HepG2 (cell line): ENCODE measurements at regions not wholly inside any gene's neighbourhood (a gene's known extent, or its start where the extent isn't known, plus 50 kb on each side); places are given as distances from the start of the nearest gene placed in this dataset.

Source experiments
- ATAC-seq: fragments of 200-7000 bp; cut with Tn5 transposase; 3 replicates; pipeline ENCODE4 v1.9.1; 2020; ENCODE audit warnings: mild to moderate bottlenecking, moderate library complexity
- BruUV-seq: library from RNA; stranded (reverse); fragments of 400-500 nt; replicated peaks from 2 replicates; lab custom pipeline; 2021; lab: Mats Ljungman, UMichigan
- CTCF ChIA-PET: fragments of 300-600 bp; formaldehyde crosslinking; extraction: SDS; loops from one replicate; lab custom pipeline; 2021; ENCODE audit warnings: low total read pairs, inconsistent platforms, low intra/inter-chr PET ratio; lab: Yijun Ruan, JAX
- POLR2A ChIA-PET: fragments of 350-600 bp; sonication (Branson Sonifier 250); formaldehyde crosslinking; loops from one replicate; lab custom pipeline; 2020; ENCODE audit warnings: antibody characterized with exemption, inconsistent platforms; lab: Yijun Ruan, JAX
- DNase-seq: peaks from one replicate; pipeline ENCODE4 v3.0.0-alpha.2; 2015; ENCODE audit warnings: low spot score
- FAIRE-seq: peaks from 3 replicates; lab custom pipeline; 2011; peaks lifted over from hg19 to GRCh38; lab: Jason Lieb, UNC
- H2AFZ ChIP-seq: one replicate; pipeline ENCODE4 v1.6.1; 2011; ENCODE audit warnings: low read length, inconsistent platforms
- H3K27ac ChIP-seq: fragments of 300-600 bp; 3 replicates; pipeline ENCODE4 v1.8.0; 2011; ENCODE audit warnings: mixed run types, mild to moderate bottlenecking, mixed read lengths, low read length, inconsistent platforms; ENCODE audit not compliant: insufficient read depth; ENCODE audit errors: extremely low read length
- H3K27me3 ChIP-seq, 2 experiments: fragments of 200-600 bp in 1 of 2; 2 replicates in 1 of 2; 3 replicates in 1 of 2; pipeline versions ENCODE4 v1.6.0 to v1.8.0; 2011; ENCODE audit warnings: low read length in 2 of 2, mild to moderate bottlenecking in 2 of 2, moderate library complexity in 2 of 2, inconsistent platforms in 1 of 2; ENCODE audit not compliant: insufficient read depth in 2 of 2, control insufficient read depth in 1 of 2
- H3K36me3 ChIP-seq, 2 experiments: fragments of 200-600 bp in 1 of 2; replicated peaks in 1 of 2; 2 replicates in 1 of 2; 3 replicates in 1 of 2; pipeline versions ENCODE4 v1.5.1 to v1.8.0; 2011; ENCODE audit warnings: low read length in 2 of 2, inconsistent platforms in 1 of 2; ENCODE audit not compliant: insufficient read depth in 2 of 2, control insufficient read depth in 1 of 2
- H3K4me1 ChIP-seq: 2 replicates; pipeline ENCODE4 v1.5.1; 2012; ENCODE audit warnings: low read length, inconsistent platforms; ENCODE audit not compliant: insufficient read depth
- H3K4me2 ChIP-seq: 2 replicates; pipeline ENCODE4 v1.6.0; 2011; ENCODE audit warnings: low read depth, low read length, inconsistent platforms
- H3K4me3 ChIP-seq, 3 experiments: fragments of 200-600 bp in 1 of 3; sonication (generic), shearing (Covaris generic) in 1 of 3; replicated peaks in 1 of 3; 2 replicates each; pipeline ENCODE4 v1.5.1; 2011 to 2016; ENCODE audit warnings: low read length in 3 of 3, inconsistent platforms in 2 of 3, low read depth in 2 of 3, mild to moderate bottlenecking in 2 of 3, control low read depth in 1 of 3, mixed read lengths in 1 of 3; ENCODE audit not compliant: insufficient read depth in 1 of 3
- H3K79me2 ChIP-seq: one replicate; pipeline ENCODE4 v1.6.1; 2011; ENCODE audit warnings: low read length, inconsistent platforms; ENCODE audit not compliant: insufficient read depth
- H3K9ac ChIP-seq: 2 replicates; pipeline ENCODE4 v1.6.0; 2011; ENCODE audit warnings: mild to moderate bottlenecking, low read depth, low read length, inconsistent platforms; ENCODE audit not compliant: insufficient read depth
- H3K9me3 ChIP-seq: 2 replicates; pipeline ENCODE4 v1.5.1; 2012; ENCODE audit warnings: mild to moderate bottlenecking, low read length
- H4K20me1 ChIP-seq: 2 replicates; pipeline ENCODE4 v1.6.0; 2011; ENCODE audit warnings: inconsistent platforms, mild to moderate bottlenecking, low read length, moderate library complexity; ENCODE audit not compliant: insufficient read depth
- AGO2 ChIP-seq: fragments of 200-400 bp; formaldehyde crosslinking; optimal IDR thresholded peaks from 2 replicates; pipeline ENCODE3; 2017; ENCODE audit warnings: mild to moderate bottlenecking, low read depth, low read length, moderate library complexity
- CAMTA2 ChIP-seq: sonication (generic); formaldehyde crosslinking; IDR thresholded peaks from 2 replicates; pipeline ENCODE4 v1.4.0; 2020; ENCODE audit warnings: mild to moderate bottlenecking, missing genetic modification reagents, borderline replicate concordance
- HCFC1 ChIP-seq: fragments of 150-350 bp; IDR thresholded peaks from 2 replicates; pipeline ENCODE4 v1.6.1; 2014; ENCODE audit warnings: low read depth, low read length
- KDM2A ChIP-seq: sonication (generic); formaldehyde crosslinking; IDR thresholded peaks from 2 replicates; pipeline ENCODE4 v1.4.0; 2020; ENCODE audit warnings: low read depth, missing genetic modification reagents, borderline replicate concordance
- KLF6 ChIP-seq: IDR thresholded peaks from 2 replicates; pipeline ENCODE4 v1.8.0; 2016; ENCODE audit warnings: missing biosample characterization, missing genetic modification reagents
- KMT2B ChIP-seq: IDR thresholded peaks from 2 replicates; pipeline ENCODE4 v1.6.1; 2016; ENCODE audit warnings: missing genetic modification reagents, missing compliant biosample characterization
- MAF1 ChIP-seq: sonication (generic); formaldehyde crosslinking; IDR thresholded peaks from 2 replicates; pipeline ENCODE4 v1.5.0; 2020; ENCODE audit warnings: missing genetic modification reagents, borderline replicate concordance
- MTA1 ChIP-seq: sonication (generic); formaldehyde crosslinking; IDR thresholded peaks from 2 replicates; pipeline ENCODE4 v1.4.0; 2020; ENCODE audit warnings: missing genetic modification reagents, mild to moderate bottlenecking, borderline replicate concordance
- REL ChIP-seq: sonication (generic); formaldehyde crosslinking; conservative IDR thresholded peaks from 2 replicates; pipeline ENCODE4 v1.8.0; 2022; ENCODE audit warnings: mild to moderate bottlenecking, missing genetic modification reagents, moderate library complexity
- SALL2 ChIP-seq: sonication (generic); formaldehyde crosslinking; IDR thresholded peaks from 2 replicates; pipeline ENCODE4 v1.8.1; 2023; ENCODE audit warnings: mild to moderate bottlenecking, missing genetic modification reagents, inconsistent platforms
- ZBTB14 ChIP-seq: sonication (generic); formaldehyde crosslinking; IDR thresholded peaks from 2 replicates; pipeline ENCODE4 v1.4.0; 2020; ENCODE audit warnings: missing genetic modification reagents
- ZC3H4 ChIP-seq: sonication (generic); formaldehyde crosslinking; IDR thresholded peaks from 2 replicates; pipeline ENCODE4 v1.4.0; 2020; ENCODE audit warnings: missing genetic modification reagents, borderline replicate concordance
- ZFP37 ChIP-seq: sonication (generic); formaldehyde crosslinking; IDR thresholded peaks from 2 replicates; pipeline ENCODE4 v1.4.0; 2020; ENCODE audit warnings: missing genetic modification reagents, borderline replicate concordance
- ZNF160 ChIP-seq: sonication (generic); formaldehyde crosslinking; IDR thresholded peaks from 2 replicates; pipeline ENCODE4 v1.8.0; 2022; ENCODE audit warnings: mild to moderate bottlenecking, inconsistent platforms, missing genetic modification reagents
- ZNF329 ChIP-seq: sonication (generic); formaldehyde crosslinking; IDR thresholded peaks from 2 replicates; pipeline ENCODE4 v1.9.0; 2021; ENCODE audit warnings: low read depth, mild to moderate bottlenecking, missing genetic modification reagents
- ZNF572 ChIP-seq: sonication (generic); formaldehyde crosslinking; IDR thresholded peaks from 2 replicates; pipeline ENCODE4 v1.5.1; 2020; ENCODE audit warnings: mild to moderate bottlenecking, missing genetic modification reagents
- WGBS: methylation state at CpG from one replicate; pipeline ENCODE4 v1.1.6; 2017; ENCODE audit warnings: low lambda C conversion rate; 5-methylcytosine and 5-hydroxymethylcytosine counted together
- in situ Hi-C: cut with HindIII; loops from 2 replicates; pipeline ENCODE4 v1.10.0; 2017; ENCODE audit warnings: low pct_unique_long_range_greater_than_20kb; ENCODE audit not compliant: extremely low pct_ligation_motif_present
- intact Hi-C: fragments of 100-400 bp; cut with micrococcal nuclease; formaldehyde crosslinking; loops from one replicate; pipeline ENCODE4 v1.10.0; 2022; ENCODE audit not compliant: unreplicated experiment
- TF ChIP-seq, protein P1 (sequence below): sonication (generic); formaldehyde crosslinking; IDR thresholded peaks from 2 replicates; pipeline ENCODE4 v1.5.1; 2020; ENCODE audit warnings: mild to moderate bottlenecking, moderate library complexity, missing genetic modification reagents

GRCh38 chr12:3405821-3406220, 85.2 kb upstream of the PRMT8 start (continued):
- TF ChIP-seq SALL2 (CRISPR knock-in tag) = no peak

DNA sequence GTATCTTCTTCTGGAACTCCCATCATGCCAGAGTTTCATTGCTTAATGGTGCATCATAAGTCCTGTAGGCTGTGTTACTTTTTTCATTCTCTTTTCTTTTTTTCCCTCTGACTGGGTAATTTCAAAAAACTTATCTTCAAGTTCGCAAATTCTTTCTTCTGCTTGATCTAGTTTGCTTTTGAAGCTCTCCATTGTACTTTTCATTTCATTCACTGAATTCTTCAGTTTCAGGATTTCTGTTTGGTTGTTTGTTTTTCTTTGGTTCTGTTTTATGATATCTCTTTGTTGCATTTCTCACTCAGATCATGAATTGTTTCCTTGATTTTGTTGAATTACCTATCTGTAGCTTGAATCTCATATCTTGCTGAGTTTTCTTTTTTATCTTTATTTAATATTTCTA, 83.3 kb upstream of the PRMT8 start:
- H3K4me2 ChIP-seq = no peak overlapping the region
- POLR2A ChIA-PET = no interaction called here
- WGBS = 0% methylated on average over 1 of the region's 1 CpG
- no peak overlapping the region for H3K9ac ChIP-seq
- H3K79me2 ChIP-seq = no peaks in the 10 kb centered on the region
- in situ Hi-C loops = no loop called here
- H3K27ac ChIP-seq = no peak overlapping the region
- H4K20me1 ChIP-seq = no peaks in the 10 kb centered on the region
- no peak for TF ChIP-seq ZNF329 (CRISPR knock-in tag)
- TF ChIP-seq ZNF160 (CRISPR knock-in tag) = peak; percentile 95
- TF ChIP-seq, all 625 proteins: peak for 1
- no peaks in the 10 kb centered on the region for H3K36me3 ChIP-seq
- intact Hi-C loops = no loop called here
- no TSS peak for BruUV-seq
- no peak overlapping the region for H2AFZ ChIP-seq
- DNase-seq (no peak), FAIRE-seq (no peak), ATAC-seq (no peak)
- no peak overlapping the region for H3K4me3 ChIP-seq
- no peaks in the 10 kb centered on the region; a peak in 1 of 5 replicates for H3K27me3 ChIP-seq
- H3K9me3 ChIP-seq = peaks cover 31% of the 10 kb centered on the region
- CTCF ChIA-PET = no interaction called here
- H3K4me1 ChIP-seq = no peaks in the 10 kb centered on the region

- DNase-seq (no peak), FAIRE-seq (no peak), ATAC-seq (no peak)
- no peaks in the 10 kb centered on the region for H3K36me3 ChIP-seq
- H3K9me3 ChIP-seq = peaks cover 31% of the 10 kb centered on the region
- H3K79me2 ChIP-seq = no peaks in the 10 kb centered on the region
- intact Hi-C loops (no loop called here), in situ Hi-C loops (no loop called here)
- no peaks in the 10 kb centered on the region for H3K4me1 ChIP-seq
- no peak overlapping the region for H3K27ac ChIP-seq
- POLR2A ChIA-PET = no interaction called here
- H3K9ac ChIP-seq = no peak overlapping the region
- CTCF ChIA-PET = no interaction called here
- 13% methylated on average over 1 of the region's 2 CpGs for WGBS
- H4K20me1 ChIP-seq = no peaks in the 10 kb centered on the region
- BruUV-seq = no TSS peak
- H3K27me3 ChIP-seq = peaks cover 0 to 1% of the 10 kb centered on the region in 2 experiments; a peak in 1 of 5 replicates
- H2AFZ ChIP-seq = no peak overlapping the region
- TF ChIP-seq KDM2A (CRISPR knock-in tag) (no peak), CAMTA2 (CRISPR knock-in tag) (no peak), KLF6 (CRISPR knock-in tag) (no peak), ZBTB14 (CRISPR knock-in tag) (no peak), MTA1 (no peak), MAF1 (CRISPR knock-in tag) (no peak), AGO2 (no peak), ZC3H4 (CRISPR knock-in tag) (no peak), ZNF572 (CRISPR knock-in tag) (no peak), HCFC1 (no peak), ZFP37 (no peak), KMT2B (CRISPR knock-in tag) (no peak), REL (CRISPR knock-in tag) (no peak)
- TF ChIP-seq, protein P1, sequence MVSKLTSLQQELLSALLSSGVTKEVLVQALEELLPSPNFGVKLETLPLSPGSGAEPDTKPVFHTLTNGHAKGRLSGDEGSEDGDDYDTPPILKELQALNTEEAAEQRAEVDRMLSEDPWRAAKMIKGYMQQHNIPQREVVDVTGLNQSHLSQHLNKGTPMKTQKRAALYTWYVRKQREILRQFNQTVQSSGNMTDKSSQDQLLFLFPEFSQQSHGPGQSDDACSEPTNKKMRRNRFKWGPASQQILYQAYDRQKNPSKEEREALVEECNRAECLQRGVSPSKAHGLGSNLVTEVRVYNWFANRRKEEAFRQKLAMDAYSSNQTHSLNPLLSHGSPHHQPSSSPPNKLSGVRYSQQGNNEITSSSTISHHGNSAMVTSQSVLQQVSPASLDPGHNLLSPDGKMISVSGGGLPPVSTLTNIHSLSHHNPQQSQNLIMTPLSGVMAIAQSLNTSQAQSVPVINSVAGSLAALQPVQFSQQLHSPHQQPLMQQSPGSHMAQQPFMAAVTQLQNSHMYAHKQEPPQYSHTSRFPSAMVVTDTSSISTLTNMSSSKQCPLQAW (CRISPR knock-in tag) = no peak
- H3K4me2 ChIP-seq = no peak overlapping the region
- H3K4me3 ChIP-seq = no peak overlapping the region
These were observed 81.3 kb upstream of the PRMT8 start for GRCh38 chr12:3409662-3410061.
